ENCODE measurements at regions not wholly inside any gene's neighbourhood (a gene's known extent, or its start where the extent isn't known, plus 50 kb on each side); places are given as distances from the start of the nearest gene placed in this dataset.

GRCh38 chr11:134802116-134802515, 390.1 kb upstream of the B3GAT1 start:
- TF ChIP-seq CTCF (IDR thresholded peaks at IDR 0.05; ENCODE audit: insufficient read depth, low read depth, low read length), result no peak
- Histone ChIP-seq H3K27ac (ENCODE audit: low read depth, low read length) (no peak overlapping the region), H3K27me3 (ENCODE audit: insufficient read depth, low read length) (no peaks in the 10 kb centered on the region), H3K4me2 (ENCODE audit: low read length) (no peak overlapping the region), H3K4me3 (ENCODE audit: insufficient read depth, low read depth, low read length) (no peak overlapping the region), H3K9me3 (ENCODE audit: insufficient read depth, low read depth, low read length) (peaks cover 3% of the 10 kb centered on the region), H2AFZ (ENCODE audit: low read depth, low read length) (no peak overlapping the region), H3K9ac (ENCODE audit: low read length) (no peak overlapping the region), H3K79me2 (ENCODE audit: insufficient read depth, low read length) (no peaks in the 10 kb centered on the region), H4K20me1 (ENCODE audit: insufficient read depth, low read length) (no peaks in the 10 kb centered on the region), H3K4me1 (ENCODE audit: insufficient read depth, low read length) (no peaks in the 10 kb centered on the region), H3K36me3 (ENCODE audit: insufficient read depth, low read length) (no peaks in the 10 kb centered on the region)
- Mint-ChIP-seq H3K4me1 (ENCODE audit: low read depth, unreplicated experiment) (peaks cover 12% of the 10 kb centered on the region), H3K9me3 (ENCODE audit: unreplicated experiment) (no peaks in the 10 kb centered on the region), H3K27me3 (ENCODE audit: low read depth, unreplicated experiment) (peaks cover 13% of the 10 kb centered on the region), H3K36me3 (ENCODE audit: low read depth, unreplicated experiment) (no peaks in the 10 kb centered on the region), H3K4me3 (ENCODE audit: unreplicated experiment) (no peak overlapping the region), H3K27ac (ENCODE audit: unreplicated experiment) (no peak overlapping the region)
- FAIRE-seq (no peak), DNase-seq (ENCODE audit: low read depth) (no peak)

GRCh38 chr11:134801570-134801969, 389.5 kb upstream of the B3GAT1 start:
- no peaks in the 10 kb centered on the region for H4K20me1 ChIP-seq (ENCODE audit: insufficient read depth, low read length)
- DNase-seq (ENCODE audit: low read depth) (no peak), FAIRE-seq (no peak)
- peaks cover 2% of the 10 kb centered on the region for H3K9me3 ChIP-seq (ENCODE audit: insufficient read depth, low read depth, low read length)
- TF ChIP-seq EZH2 (IDR thresholded peaks at IDR 0.05; ENCODE audit: insufficient read depth, low read length) (no peak), CTCF (IDR thresholded peaks at IDR 0.05; ENCODE audit: insufficient read depth, low read depth, low read length) (no peak)
- no peak overlapping the region for H3K9ac ChIP-seq (ENCODE audit: low read length)
- no peak overlapping the region for H3K27ac ChIP-seq (ENCODE audit: low read depth, low read length)
- Mint-ChIP-seq H3K4me1 (ENCODE audit: low read depth, unreplicated experiment) (peaks cover 12% of the 10 kb centered on the region), H3K4me3 (ENCODE audit: unreplicated experiment) (no peak overlapping the region), H3K27ac (ENCODE audit: unreplicated experiment) (no peak overlapping the region), H3K36me3 (ENCODE audit: low read depth, unreplicated experiment) (no peaks in the 10 kb centered on the region), H3K27me3 (ENCODE audit: low read depth, unreplicated experiment) (peaks cover 14% of the 10 kb centered on the region), H3K9me3 (ENCODE audit: unreplicated experiment) (no peaks in the 10 kb centered on the region)
- no peaks in the 10 kb centered on the region for H3K4me1 ChIP-seq (ENCODE audit: insufficient read depth, low read length)
- H3K36me3 ChIP-seq (ENCODE audit: insufficient read depth, low read length), result no peaks in the 10 kb centered on the region
- H2AFZ ChIP-seq (ENCODE audit: low read depth, low read length), result no peak overlapping the region
- no peaks in the 10 kb centered on the region for H3K27me3 ChIP-seq (ENCODE audit: insufficient read depth, low read length)
- no peak overlapping the region for H3K4me3 ChIP-seq (ENCODE audit: insufficient read depth, low read depth, low read length)
- no peaks in the 10 kb centered on the region for H3K79me2 ChIP-seq (ENCODE audit: insufficient read depth, low read length)
- no peak overlapping the region for H3K4me2 ChIP-seq (ENCODE audit: low read length)

GRCh38 chr11:134800826-134801225, 388.8 kb upstream of the B3GAT1 start:
- H3K9me3 ChIP-seq (ENCODE audit: insufficient read depth, low read depth, low read length), result no peaks in the 10 kb centered on the region
- no peaks in the 10 kb centered on the region for H4K20me1 ChIP-seq (ENCODE audit: insufficient read depth, low read length)
- H3K36me3 ChIP-seq (ENCODE audit: insufficient read depth, low read length), result no peaks in the 10 kb centered on the region
- DNase-seq (ENCODE audit: low read depth), result no peak
- no peak overlapping the region for H3K27ac Mint-ChIP-seq (ENCODE audit: unreplicated experiment)
- H3K27me3 Mint-ChIP-seq (ENCODE audit: low read depth, unreplicated experiment), result peaks cover 11% of the 10 kb centered on the region
- no peak overlapping the region for H3K9ac ChIP-seq (ENCODE audit: low read length)
- no peak for FAIRE-seq
- H3K27ac ChIP-seq (ENCODE audit: low read depth, low read length), result no peak overlapping the region
- no peak overlapping the region for H3K4me3 Mint-ChIP-seq (ENCODE audit: unreplicated experiment)
- H2AFZ ChIP-seq (ENCODE audit: low read depth, low read length), result no peak overlapping the region
- H3K36me3 Mint-ChIP-seq (ENCODE audit: low read depth, unreplicated experiment), result no peaks in the 10 kb centered on the region
- H3K79me2 ChIP-seq (ENCODE audit: insufficient read depth, low read length), result no peaks in the 10 kb centered on the region
- H3K4me2 ChIP-seq (ENCODE audit: low read length), result no peak overlapping the region
- no peaks in the 10 kb centered on the region for H3K9me3 Mint-ChIP-seq (ENCODE audit: unreplicated experiment)
- H3K4me1 Mint-ChIP-seq (ENCODE audit: low read depth, unreplicated experiment), result peaks cover 12% of the 10 kb centered on the region
- no peak overlapping the region for H3K4me3 ChIP-seq (ENCODE audit: insufficient read depth, low read depth, low read length)
- no peaks in the 10 kb centered on the region for H3K27me3 ChIP-seq (ENCODE audit: insufficient read depth, low read length)
- TF ChIP-seq EZH2 (IDR thresholded peaks at IDR 0.05; ENCODE audit: insufficient read depth, low read length) (no peak), CTCF (IDR thresholded peaks at IDR 0.05; ENCODE audit: insufficient read depth, low read depth, low read length) (no peak)
- no peaks in the 10 kb centered on the region for H3K4me1 ChIP-seq (ENCODE audit: insufficient read depth, low read length)

All from astrocyte (in vitro differentiated cells and primary cell).